Endothelial cell of umbilical vein (primary cell): ENCODE measurements at regions not wholly inside any gene's neighbourhood (a gene's known extent, or its start where the extent isn't known, plus 50 kb on each side); places are given as distances from the start of the nearest gene placed in this dataset.

Source experiments
- BruUV-seq: library from RNA; stranded (reverse); fragments of 400-500 nt; replicated peaks from 2 replicates; lab custom pipeline; 2021; lab: Mats Ljungman, UMichigan
- CTCF ChIA-PET: fragments of 300-600, 350-600 bp; sonication (Branson Sonifier 250); formaldehyde crosslinking; loops from one replicate; lab custom pipeline; 2021; ENCODE audit warnings: antibody characterized with exemption, inconsistent platforms; lab: Charles Lee
- POLR2A ChIA-PET: fragments of 300-600, 350-600 bp; sonication (Branson Sonifier 250); formaldehyde crosslinking; loops from one replicate; lab custom pipeline; 2021; ENCODE audit warnings: antibody characterized with exemption, inconsistent platforms; lab: Charles Lee
- DNase-seq: peaks from one replicate; pipeline ENCODE4 v3.0.0-alpha.2; 2011; ENCODE audit warnings: low read depth, low spot score
- FAIRE-seq: peaks from 2 replicates; lab custom pipeline; 2011; peaks lifted over from hg19 to GRCh38; lab: Jason Lieb, UNC
- H2AFZ ChIP-seq: 2 replicates; pipeline ENCODE4 v1.6.0; 2012; ENCODE audit warnings: low read depth, low read length, control low read depth, inconsistent platforms
- H3K27ac ChIP-seq: 2 replicates; pipeline ENCODE4 v1.5.1; 2011; ENCODE audit warnings: low read depth, mild to moderate bottlenecking, control low read depth, low read length, moderate library complexity; ENCODE audit not compliant: insufficient read depth
- H3K27me3 ChIP-seq, 2 experiments: 2 replicates each; pipeline versions ENCODE4 v1.6.0 to v1.6.1; 2011; ENCODE audit warnings: low read length in 2 of 2, mixed read lengths in 1 of 2; ENCODE audit not compliant: control insufficient read depth in 2 of 2, insufficient read depth in 2 of 2
- H3K36me3 ChIP-seq, 2 experiments: 2 replicates in 1 of 2; 3 replicates in 1 of 2; pipeline ENCODE4 v1.5.1; 2011; ENCODE audit warnings: low read length in 2 of 2, mild to moderate bottlenecking in 1 of 2, moderate library complexity in 1 of 2; ENCODE audit not compliant: control insufficient read depth in 2 of 2, insufficient read depth in 2 of 2; ENCODE audit errors: extremely low read depth in 1 of 2
- H3K4me1 ChIP-seq: 3 replicates; pipeline ENCODE4 v1.5.1; 2011; ENCODE audit warnings: mild to moderate bottlenecking, low read length; ENCODE audit not compliant: control insufficient read depth, insufficient read depth; ENCODE audit errors: extremely low read depth
- H3K4me2 ChIP-seq: 2 replicates; pipeline ENCODE4 v1.6.1; 2011; ENCODE audit warnings: low read length, control low read depth, mixed read lengths; ENCODE audit not compliant: insufficient read depth
- H3K4me3 ChIP-seq, 3 experiments: fragments of 200-600 bp in 1 of 3; sonication (generic), shearing (Covaris generic) in 1 of 3; replicated peaks in 1 of 3; 2 replicates each; pipeline ENCODE4 v1.5.1; 2011 to 2016; ENCODE audit warnings: control low read depth in 3 of 3, low read length in 3 of 3, mild to moderate bottlenecking in 2 of 3, inconsistent platforms in 1 of 3, low read depth in 1 of 3, moderate library complexity in 1 of 3; ENCODE audit not compliant: insufficient read depth in 1 of 3
- H3K79me2 ChIP-seq: 2 replicates; pipeline ENCODE4 v1.6.0; 2012; ENCODE audit warnings: low read length, inconsistent platforms; ENCODE audit not compliant: control insufficient read depth, insufficient read depth
- H3K9ac ChIP-seq: replicated peaks from 2 replicates; pipeline ENCODE3; 2011; ENCODE audit warnings: low read length, control low read depth; ENCODE audit not compliant: insufficient read depth; ENCODE audit errors: extremely low read depth
- H3K9me1 ChIP-seq: replicated peaks from 3 replicates; pipeline ENCODE4 v1.6.0; 2011; ENCODE audit warnings: mild to moderate bottlenecking, low read length; ENCODE audit not compliant: control insufficient read depth, insufficient read depth; ENCODE audit errors: extremely low read depth
- H3K9me3 ChIP-seq: replicated peaks from 2 replicates; pipeline ENCODE4 v1.5.1; 2012; ENCODE audit warnings: low read length, inconsistent platforms; ENCODE audit not compliant: control insufficient read depth, insufficient read depth
- H4K20me1 ChIP-seq: replicated peaks from 2 replicates; pipeline ENCODE3; 2011; ENCODE audit warnings: mild to moderate bottlenecking, low read length; ENCODE audit not compliant: control insufficient read depth, insufficient read depth; ENCODE audit errors: extremely low read depth
- EZH2 ChIP-seq: IDR thresholded peaks from 2 replicates; pipeline ENCODE4 v1.6.1; 2012; ENCODE audit warnings: borderline replicate concordance, low read depth, mild to moderate bottlenecking, moderate library complexity, low read length, inconsistent platforms; ENCODE audit not compliant: severe bottlenecking
- FOS ChIP-seq: IDR thresholded peaks from 2 replicates; pipeline ENCODE4 v1.6.1; 2011; ENCODE audit warnings: mild to moderate bottlenecking, low read length, moderate library complexity, borderline replicate concordance; ENCODE audit not compliant: insufficient read depth
- GATA2 ChIP-seq: IDR thresholded peaks from 2 replicates; pipeline ENCODE4 v1.7.0; 2011; ENCODE audit warnings: low read depth, mild to moderate bottlenecking, moderate library complexity, mixed read lengths, low read length; ENCODE audit not compliant: insufficient read length, insufficient read depth
- JUN ChIP-seq: IDR thresholded peaks from 2 replicates; pipeline ENCODE4 v1.6.1; 2011; ENCODE audit warnings: borderline replicate concordance, low read depth; ENCODE audit not compliant: insufficient read length, insufficient read depth
- MYC ChIP-seq: IDR thresholded peaks from one replicate; pipeline ENCODE4 v1.6.1; 2011; ENCODE audit warnings: mild to moderate bottlenecking, low read depth, low read length
- POLR2A ChIP-seq: IDR thresholded peaks from 2 replicates; pipeline ENCODE4 v1.6.1; 2012; ENCODE audit warnings: low read depth, mild to moderate bottlenecking, control low read depth, low read length
- POLR2AphosphoS5 ChIP-seq: IDR thresholded peaks from 2 replicates; pipeline ENCODE4 v1.6.1; 2012; ENCODE audit warnings: low read depth, mild to moderate bottlenecking, control low read depth, low read length, moderate library complexity; ENCODE audit not compliant: insufficient read depth
- dilution Hi-C: fragments of 300-500 bp; cut with MboI; formaldehyde crosslinking; loops from one replicate; pipeline ENCODE4 v1.15.0; 2019; ENCODE audit warnings: low sequenced_read_pairs; ENCODE audit not compliant: extremely low pct_ligation_motif_present
- intact Hi-C: fragments of 100-400 bp; cut with micrococcal nuclease; formaldehyde crosslinking; loops from one replicate; pipeline ENCODE4 v1.10.0; 2022
- TF ChIP-seq, protein P1 (sequence below), 2 donors: IDR thresholded peaks; 1 replicate in 1 of 2; 2 replicates in 1 of 2; pipeline ENCODE4 v1.5.1; 2011; ENCODE audit warnings: low read length in 2 of 2, mild to moderate bottlenecking in 2 of 2, moderate library complexity in 2 of 2, control low read depth in 1 of 2, inconsistent platforms in 1 of 2, low read depth in 1 of 2; ENCODE audit not compliant: insufficient read depth in 1 of 2; ENCODE audit errors: extremely low read depth in 1 of 2
- TF ChIP-seq, protein P2 (sequence below): IDR thresholded peaks from 2 replicates; pipeline ENCODE4 v1.6.1; 2011; ENCODE audit not compliant: insufficient read depth, insufficient read length

DNA sequence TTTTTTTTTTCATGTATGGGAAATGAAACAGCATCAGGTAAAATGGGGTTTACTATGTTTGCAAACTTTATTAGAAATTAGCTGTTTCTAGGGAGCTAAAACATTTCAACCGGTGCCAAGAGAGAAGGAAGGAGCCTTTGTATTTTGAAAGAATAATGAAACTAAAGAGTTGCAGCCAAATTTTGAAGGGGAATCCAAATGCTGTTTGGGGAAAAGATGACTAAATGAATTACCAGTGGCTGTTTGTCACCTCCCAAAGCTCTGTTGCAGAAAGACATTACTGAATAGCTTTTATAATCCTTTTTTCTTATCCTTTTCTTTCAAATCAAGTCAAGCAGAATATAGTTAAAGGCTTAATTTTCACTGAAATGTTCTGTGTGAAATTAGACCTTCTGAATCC, 591.3 kb upstream of the ADGRL2 start:
- Histone ChIP-seq H3K4me1 (peaks cover 5% of the 10 kb centered on the region), H3K27ac (no peak overlapping the region), H3K36me3 (no peaks in the 10 kb centered on the region), H3K4me3 (no peak overlapping the region), H3K27me3 (no peaks in the 10 kb centered on the region), H2AFZ (no peak overlapping the region), H3K4me2 (no peak overlapping the region), H3K9me1 (no peaks in the 10 kb centered on the region), H3K79me2 (no peaks in the 10 kb centered on the region), H3K9me3 (no peaks in the 10 kb centered on the region), H4K20me1 (no peaks in the 10 kb centered on the region), H3K9ac (no peak overlapping the region)
- POLR2A ChIA-PET = no interaction called here
- no TSS peak for BruUV-seq
- dilution Hi-C loops (no loop called here), intact Hi-C loops (no loop called here)
- no peak for FAIRE-seq
- TF ChIP-seq, protein P1, sequence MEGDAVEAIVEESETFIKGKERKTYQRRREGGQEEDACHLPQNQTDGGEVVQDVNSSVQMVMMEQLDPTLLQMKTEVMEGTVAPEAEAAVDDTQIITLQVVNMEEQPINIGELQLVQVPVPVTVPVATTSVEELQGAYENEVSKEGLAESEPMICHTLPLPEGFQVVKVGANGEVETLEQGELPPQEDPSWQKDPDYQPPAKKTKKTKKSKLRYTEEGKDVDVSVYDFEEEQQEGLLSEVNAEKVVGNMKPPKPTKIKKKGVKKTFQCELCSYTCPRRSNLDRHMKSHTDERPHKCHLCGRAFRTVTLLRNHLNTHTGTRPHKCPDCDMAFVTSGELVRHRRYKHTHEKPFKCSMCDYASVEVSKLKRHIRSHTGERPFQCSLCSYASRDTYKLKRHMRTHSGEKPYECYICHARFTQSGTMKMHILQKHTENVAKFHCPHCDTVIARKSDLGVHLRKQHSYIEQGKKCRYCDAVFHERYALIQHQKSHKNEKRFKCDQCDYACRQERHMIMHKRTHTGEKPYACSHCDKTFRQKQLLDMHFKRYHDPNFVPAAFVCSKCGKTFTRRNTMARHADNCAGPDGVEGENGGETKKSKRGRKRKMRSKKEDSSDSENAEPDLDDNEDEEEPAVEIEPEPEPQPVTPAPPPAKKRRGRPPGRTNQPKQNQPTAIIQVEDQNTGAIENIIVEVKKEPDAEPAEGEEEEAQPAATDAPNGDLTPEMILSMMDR (IDR thresholded peaks at IDR 0.05; ENCODE audit: extremely low read depth in 1 of 2, insufficient read depth in 1 of 2, low read depth in 1 of 2, low read length in 2 of 2) = no peak
- TF ChIP-seq POLR2AphosphoS5 = no peak
- TF ChIP-seq EZH2 = no peak
- no peak for TF ChIP-seq POLR2A
- TF ChIP-seq GATA2 = no peak
- no peak for TF ChIP-seq JUN
- no peak for TF ChIP-seq FOS
- TF ChIP-seq MYC = no peak
- TF ChIP-seq, protein P2, sequence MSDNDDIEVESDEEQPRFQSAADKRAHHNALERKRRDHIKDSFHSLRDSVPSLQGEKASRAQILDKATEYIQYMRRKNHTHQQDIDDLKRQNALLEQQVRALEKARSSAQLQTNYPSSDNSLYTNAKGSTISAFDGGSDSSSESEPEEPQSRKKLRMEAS = no peak
- CTCF ChIA-PET = no interaction called here
- DNase-seq = no peak
